ENCODE measurements at regions not wholly inside any gene's neighbourhood (a gene's known extent, or its start where the extent isn't known, plus 50 kb on each side); places are given as distances from the start of the nearest gene placed in this dataset.
A peak's percentile ranks its signal among the peaks of the same experiment; 100 is the strongest.

DNA sequence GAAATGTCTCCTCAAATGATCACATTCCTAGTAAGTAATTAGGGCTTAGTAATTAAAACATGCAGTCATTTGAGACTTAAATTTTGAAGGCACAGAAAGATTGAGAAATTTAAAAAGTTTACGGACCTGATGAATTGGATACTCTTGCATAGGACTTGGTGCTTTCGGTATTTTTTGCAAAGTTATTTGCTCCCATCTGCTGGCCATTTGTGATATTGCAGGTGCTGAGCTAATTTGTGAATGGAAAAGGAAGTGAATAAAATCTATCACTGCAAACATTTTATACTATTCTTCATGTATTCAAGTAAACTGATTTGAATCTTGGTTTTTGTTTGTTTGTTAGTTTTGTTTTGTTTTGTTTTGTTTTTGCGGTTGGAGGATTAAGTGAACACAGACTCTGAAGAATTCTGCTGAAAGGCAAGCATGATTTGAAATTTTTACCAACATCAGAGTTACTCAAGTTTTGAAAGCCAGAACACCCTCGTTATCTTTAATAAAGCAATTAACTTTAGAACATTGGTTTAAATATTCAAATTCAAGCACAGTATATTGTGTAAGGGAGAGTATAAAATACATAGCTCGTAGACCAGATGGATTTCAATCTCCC is 689.5 kb upstream of the RBFOX1 start:
- no peaks in the 10 kb centered on the region for H3K4me1 ChIP-seq (ENCODE audit: control insufficient read depth in 3 of 3, insufficient read depth in 2 of 3, low read depth in 1 of 3, low read length in 2 of 3)
- H3K9me3 ChIP-seq (ENCODE audit: control insufficient read depth in 2 of 2, insufficient read depth in 1 of 2, low read depth in 1 of 2, low read length in 1 of 2) = no peaks in the 10 kb centered on the region
- no peak overlapping the region for H3K27ac ChIP-seq (ENCODE audit: low read depth in 1 of 3, low read length in 2 of 3)
- H3K27me3 ChIP-seq (ENCODE audit: control insufficient read depth in 3 of 3, insufficient read depth in 3 of 3, low read length in 3 of 3) = peaks cover 0 to 5% (median 0%) of the 10 kb centered on the region in 3 donors
- WGBS, 3 donors = 21 to 30% (median 29%) methylated on average over 5 of the region's 5 CpGs
- FAIRE-seq (peak; percentile 30), DNase-seq (peak; percentile 52 to 63)
- no peaks in the 10 kb centered on the region for H3K36me3 ChIP-seq (ENCODE audit: control insufficient read depth in 3 of 3, insufficient read depth in 2 of 3, low read depth in 1 of 3, low read length in 3 of 3)
- no peak overlapping the region for H3K4me3 ChIP-seq (ENCODE audit: low read depth in 1 of 3, low read length in 3 of 3)

DNA sequence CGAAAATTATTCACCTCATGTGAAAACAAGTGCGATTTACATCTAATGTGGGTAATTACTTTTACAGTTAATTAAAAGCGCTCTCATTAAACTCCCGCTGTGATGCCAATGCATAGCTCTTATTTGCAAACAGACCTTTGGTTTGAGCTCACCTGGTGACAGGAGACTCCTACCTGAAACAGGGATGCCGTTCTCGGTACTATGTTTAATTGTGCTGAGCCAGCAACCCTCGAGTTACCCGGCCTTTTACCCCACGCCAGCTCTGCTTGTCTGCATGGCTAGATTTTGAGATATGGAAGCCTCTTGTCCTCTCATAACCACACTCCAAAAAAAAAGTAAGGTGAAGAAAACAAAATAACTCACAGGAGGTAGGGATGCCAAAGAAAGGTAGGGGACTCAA is 690.4 kb upstream of the RBFOX1 start:
- 9 to 13% (median 10%) methylated on average over 9 of the region's 9 CpGs for WGBS, 3 donors

GRCh38 chr16:6641091-6641490 is 691.6 kb upstream of the RBFOX1 start:
- Histone ChIP-seq H3K27ac (ENCODE audit: low read depth in 1 of 3, low read length in 2 of 3) (no peak overlapping the region), H3K4me3 (ENCODE audit: low read depth in 1 of 3, low read length in 3 of 3) (no peak overlapping the region), H3K9me3 (ENCODE audit: control insufficient read depth in 2 of 2, insufficient read depth in 1 of 2, low read depth in 1 of 2, low read length in 1 of 2) (no peaks in the 10 kb centered on the region), H3K4me1 (ENCODE audit: control insufficient read depth in 3 of 3, insufficient read depth in 2 of 3, low read depth in 1 of 3, low read length in 2 of 3) (no peaks in the 10 kb centered on the region), H3K27me3 (ENCODE audit: control insufficient read depth in 3 of 3, insufficient read depth in 3 of 3, low read length in 3 of 3) (peaks cover 0 to 5% (median 0%) of the 10 kb centered on the region in 3 donors), H3K36me3 (ENCODE audit: control insufficient read depth in 3 of 3, insufficient read depth in 2 of 3, low read depth in 1 of 3, low read length in 3 of 3) (no peaks in the 10 kb centered on the region)
- FAIRE-seq = no peak
- no peak for DNase-seq
- WGBS, 3 donors = 49 to 63% (median 58%) methylated on average over 10 of the region's 10 CpGs

More for the DNA sequence above, 690.4 kb upstream of the RBFOX1 start:
- H3K9me3 ChIP-seq (ENCODE audit: control insufficient read depth in 2 of 2, insufficient read depth in 1 of 2, low read depth in 1 of 2, low read length in 1 of 2) = no peaks in the 10 kb centered on the region
- H3K36me3 ChIP-seq (ENCODE audit: control insufficient read depth in 3 of 3, insufficient read depth in 2 of 3, low read depth in 1 of 3, low read length in 3 of 3) = no peaks in the 10 kb centered on the region
- no peak overlapping the region for H3K27ac ChIP-seq (ENCODE audit: low read depth in 1 of 3, low read length in 2 of 3)
- H3K4me1 ChIP-seq (ENCODE audit: control insufficient read depth in 3 of 3, insufficient read depth in 2 of 3, low read depth in 1 of 3, low read length in 2 of 3) = no peaks in the 10 kb centered on the region
- H3K4me3 ChIP-seq (ENCODE audit: low read depth in 1 of 3, low read length in 3 of 3) = no peak overlapping the region
- H3K27me3 ChIP-seq (ENCODE audit: control insufficient read depth in 3 of 3, insufficient read depth in 3 of 3, low read length in 3 of 3) = peaks cover 0 to 5% (median 0%) of the 10 kb centered on the region in 3 donors
- FAIRE-seq (no peak), DNase-seq (no peak)

DNA sequence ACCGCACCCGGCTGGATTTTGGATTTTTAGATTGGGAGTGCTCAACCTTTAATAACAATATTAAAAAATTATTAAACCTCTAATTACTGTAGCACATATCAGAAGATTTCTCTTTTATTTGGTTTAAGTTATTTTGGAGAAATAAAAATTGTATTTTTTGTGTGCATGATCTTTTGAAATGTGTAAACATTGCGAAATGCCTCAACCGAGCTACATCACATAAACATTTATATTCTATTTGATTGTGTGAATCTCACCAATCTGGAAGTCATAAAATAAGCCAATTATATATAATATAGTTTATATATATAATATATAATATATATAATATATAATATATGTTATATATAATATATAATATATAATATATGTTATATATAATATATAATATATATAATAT is 696.2 kb upstream of the RBFOX1 start:
- Histone ChIP-seq H3K4me3 (ENCODE audit: low read depth in 1 of 3, low read length in 3 of 3) (no peak overlapping the region), H3K9me3 (ENCODE audit: control insufficient read depth in 2 of 2, insufficient read depth in 1 of 2, low read depth in 1 of 2, low read length in 1 of 2) (no peaks in the 10 kb centered on the region), H3K36me3 (ENCODE audit: control insufficient read depth in 3 of 3, insufficient read depth in 2 of 3, low read depth in 1 of 3, low read length in 3 of 3) (no peaks in the 10 kb centered on the region), H3K4me1 (ENCODE audit: control insufficient read depth in 3 of 3, insufficient read depth in 2 of 3, low read depth in 1 of 3, low read length in 2 of 3) (no peaks in the 10 kb centered on the region), H3K27me3 (ENCODE audit: control insufficient read depth in 3 of 3, insufficient read depth in 3 of 3, low read length in 3 of 3) (no peaks in the 10 kb centered on the region), H3K27ac (ENCODE audit: low read depth in 1 of 3, low read length in 2 of 3) (no peak overlapping the region)
- no peak for FAIRE-seq
- no peak for DNase-seq
- 80 to 85% (median 85%) methylated on average over 4 of the region's 4 CpGs for WGBS, 3 donors

DNA sequence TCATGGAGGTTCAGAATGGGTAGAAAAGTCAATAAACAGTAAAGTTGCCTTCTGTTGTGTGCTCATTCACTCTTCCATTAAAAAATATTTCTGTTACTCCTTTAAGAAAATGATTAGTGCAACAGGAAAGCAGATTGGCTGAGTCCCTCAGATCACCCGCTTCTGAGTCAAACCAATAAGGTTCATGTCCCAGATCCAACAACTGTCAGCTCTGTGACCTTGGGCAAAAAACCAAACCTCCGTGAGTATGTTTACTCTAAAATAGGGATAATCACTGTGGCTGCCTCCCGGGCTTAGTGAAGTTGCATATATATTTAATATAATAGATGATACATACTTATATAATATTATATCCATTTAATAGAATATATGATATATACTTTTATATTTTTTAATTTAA is 698.5 kb upstream of the RBFOX1 start:
- Histone ChIP-seq H3K36me3 (ENCODE audit: control insufficient read depth in 3 of 3, insufficient read depth in 2 of 3, low read depth in 1 of 3, low read length in 3 of 3) (no peaks in the 10 kb centered on the region), H3K4me1 (ENCODE audit: control insufficient read depth in 3 of 3, insufficient read depth in 2 of 3, low read depth in 1 of 3, low read length in 2 of 3) (no peaks in the 10 kb centered on the region), H3K9me3 (ENCODE audit: control insufficient read depth in 2 of 2, insufficient read depth in 1 of 2, low read depth in 1 of 2, low read length in 1 of 2) (no peaks in the 10 kb centered on the region), H3K27ac (ENCODE audit: low read depth in 1 of 3, low read length in 2 of 3) (no peak overlapping the region), H3K27me3 (ENCODE audit: control insufficient read depth in 3 of 3, insufficient read depth in 3 of 3, low read length in 3 of 3) (no peaks in the 10 kb centered on the region), H3K4me3 (ENCODE audit: low read depth in 1 of 3, low read length in 3 of 3) (no peak overlapping the region)
- no peak for FAIRE-seq
- DNase-seq = no peak
- WGBS, 3 donors = 66 to 68% (median 66%) methylated on average over 3 of the region's 3 CpGs

- H3K36me3 ChIP-seq (ENCODE audit: control insufficient read depth in 3 of 3, insufficient read depth in 2 of 3, low read depth in 1 of 3, low read length in 3 of 3) = no peaks in the 10 kb centered on the region
- no peak overlapping the region for H3K4me3 ChIP-seq (ENCODE audit: low read depth in 1 of 3, low read length in 3 of 3)
- no peaks in the 10 kb centered on the region for H3K4me1 ChIP-seq (ENCODE audit: control insufficient read depth in 3 of 3, insufficient read depth in 2 of 3, low read depth in 1 of 3, low read length in 2 of 3)
- H3K9me3 ChIP-seq (ENCODE audit: control insufficient read depth in 2 of 2, insufficient read depth in 1 of 2, low read depth in 1 of 2, low read length in 1 of 2) = no peaks in the 10 kb centered on the region
- H3K27me3 ChIP-seq (ENCODE audit: control insufficient read depth in 3 of 3, insufficient read depth in 3 of 3, low read length in 3 of 3) = no peaks in the 10 kb centered on the region
- H3K27ac ChIP-seq (ENCODE audit: low read depth in 1 of 3, low read length in 2 of 3) = no peak overlapping the region
- DNase-seq (no peak), FAIRE-seq (no peak)
- 54 to 69% (median 56%) methylated on average over 5 of the region's 5 CpGs for WGBS, 3 donors
These were observed 699.2 kb upstream of the RBFOX1 start for GRCh38 chr16:6633456-6633855.

DNA sequence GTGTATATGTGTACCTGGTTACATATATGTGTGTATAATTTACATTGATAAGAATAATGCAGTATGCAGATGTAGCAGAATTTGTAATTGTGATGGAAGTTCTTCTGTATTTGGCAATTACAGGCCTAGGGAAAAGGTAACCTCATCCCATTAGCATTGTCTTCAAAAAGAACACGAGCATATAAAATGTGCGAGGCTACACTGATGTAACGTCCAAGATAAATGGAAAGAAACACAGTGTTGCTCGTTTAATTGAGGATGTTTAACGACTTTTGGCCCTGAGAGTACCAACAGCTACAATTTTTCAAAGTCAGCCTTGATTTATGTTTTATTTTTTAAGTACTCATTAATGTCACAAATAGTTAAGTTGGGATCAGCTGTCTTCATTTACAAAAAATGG is 703.5 kb upstream of the RBFOX1 start:
- Histone ChIP-seq H3K4me3 (ENCODE audit: low read depth in 1 of 3, low read length in 3 of 3) (no peak overlapping the region), H3K9me3 (ENCODE audit: control insufficient read depth in 2 of 2, insufficient read depth in 1 of 2, low read depth in 1 of 2, low read length in 1 of 2) (no peaks in the 10 kb centered on the region), H3K36me3 (ENCODE audit: control insufficient read depth in 3 of 3, insufficient read depth in 2 of 3, low read depth in 1 of 3, low read length in 3 of 3) (no peaks in the 10 kb centered on the region), H3K4me1 (ENCODE audit: control insufficient read depth in 3 of 3, insufficient read depth in 2 of 3, low read depth in 1 of 3, low read length in 2 of 3) (no peaks in the 10 kb centered on the region), H3K27ac (ENCODE audit: low read depth in 1 of 3, low read length in 2 of 3) (no peak overlapping the region), H3K27me3 (ENCODE audit: control insufficient read depth in 3 of 3, insufficient read depth in 3 of 3, low read length in 3 of 3) (no peaks in the 10 kb centered on the region)
- no peak for FAIRE-seq
- 62 to 73% (median 71%) methylated on average over 5 of the region's 5 CpGs for WGBS, 3 donors
- DNase-seq = no peak

GRCh38 chr16:6625606-6626005 is 707.0 kb upstream of the RBFOX1 start:
- Histone ChIP-seq H3K27me3 (ENCODE audit: control insufficient read depth in 3 of 3, insufficient read depth in 3 of 3, low read length in 3 of 3) (no peaks in the 10 kb centered on the region), H3K9me3 (ENCODE audit: control insufficient read depth in 2 of 2, insufficient read depth in 1 of 2, low read depth in 1 of 2, low read length in 1 of 2) (peaks cover 0 to 3% of the 10 kb centered on the region in 2 donors), H3K27ac (ENCODE audit: low read depth in 1 of 3, low read length in 2 of 3) (no peak overlapping the region), H3K36me3 (ENCODE audit: control insufficient read depth in 3 of 3, insufficient read depth in 2 of 3, low read depth in 1 of 3, low read length in 3 of 3) (no peaks in the 10 kb centered on the region), H3K4me3 (ENCODE audit: low read depth in 1 of 3, low read length in 3 of 3) (no peak overlapping the region), H3K4me1 (ENCODE audit: control insufficient read depth in 3 of 3, insufficient read depth in 2 of 3, low read depth in 1 of 3, low read length in 2 of 3) (no peaks in the 10 kb centered on the region)
- WGBS, 3 donors = 89 to 95% (median 90%) methylated on average over 3 of the region's 3 CpGs
- DNase-seq (no peak), FAIRE-seq (no peak)

- Histone ChIP-seq H3K9me3 (ENCODE audit: control insufficient read depth in 2 of 2, insufficient read depth in 1 of 2, low read depth in 1 of 2, low read length in 1 of 2) (peaks cover 0 to 3% of the 10 kb centered on the region in 2 donors), H3K4me3 (ENCODE audit: low read depth in 1 of 3, low read length in 3 of 3) (no peak overlapping the region), H3K4me1 (ENCODE audit: control insufficient read depth in 3 of 3, insufficient read depth in 2 of 3, low read depth in 1 of 3, low read length in 2 of 3) (no peaks in the 10 kb centered on the region), H3K27ac (ENCODE audit: low read depth in 1 of 3, low read length in 2 of 3) (no peak overlapping the region), H3K36me3 (ENCODE audit: control insufficient read depth in 3 of 3, insufficient read depth in 2 of 3, low read depth in 1 of 3, low read length in 3 of 3) (no peaks in the 10 kb centered on the region), H3K27me3 (ENCODE audit: control insufficient read depth in 3 of 3, insufficient read depth in 3 of 3, low read length in 3 of 3) (no peaks in the 10 kb centered on the region)
- 67 to 72% (median 69%) methylated on average over 5 of the region's 5 CpGs for WGBS, 3 donors
- DNase-seq = no peak
- no peak for FAIRE-seq
These were observed 713.8 kb upstream of the RBFOX1 start for GRCh38 chr16:6618874-6619273.

Measured in small intestine (tissue), 7 donors.